ENCODE measurements at regions not wholly inside any gene's neighbourhood (a gene's known extent, or its start where the extent isn't known, plus 50 kb on each side); places are given as distances from the start of the nearest gene placed in this dataset.

DNA sequence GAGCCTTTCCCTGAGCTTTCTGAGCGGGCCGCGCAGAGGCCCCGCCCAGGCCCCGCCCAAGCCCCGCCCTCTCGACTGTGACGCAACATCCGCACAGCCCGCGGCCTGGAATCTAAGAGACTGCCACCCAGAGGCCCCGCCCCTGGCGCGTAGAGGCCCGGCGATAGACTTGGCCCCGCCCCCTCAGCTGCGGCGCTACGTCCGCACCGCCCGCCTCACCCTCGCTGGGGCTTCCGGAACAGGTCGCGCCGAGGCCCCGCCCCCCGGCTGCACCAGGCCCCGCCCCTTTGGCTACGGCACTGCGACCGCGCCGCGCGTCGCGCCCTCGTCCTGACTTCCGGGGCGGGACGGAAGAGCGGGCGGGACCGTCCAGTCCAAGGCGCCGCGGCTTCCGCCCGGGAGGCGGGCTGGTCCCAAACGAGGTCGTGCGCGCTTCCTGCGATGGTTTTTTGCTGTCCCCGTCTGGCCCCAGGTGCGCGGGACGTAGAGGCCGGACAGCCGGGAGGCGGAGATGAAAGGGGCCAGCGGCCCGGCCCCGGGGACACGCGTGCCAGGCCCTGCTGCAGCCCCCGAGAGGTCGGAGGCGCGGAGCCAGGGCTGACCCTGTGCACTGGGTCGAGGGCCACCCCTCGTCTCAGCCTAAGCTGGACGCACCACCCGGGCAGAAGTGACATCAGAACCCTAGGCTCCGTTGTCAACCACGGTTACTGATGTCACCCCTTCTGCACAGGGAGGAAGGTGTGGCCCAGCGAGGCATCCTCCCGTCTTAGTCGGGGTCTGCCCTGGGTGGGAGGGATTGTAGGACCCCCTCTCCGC lies 59.0 kb upstream of the WNT7B start:
- TF ChIP-seq, protein P1, sequence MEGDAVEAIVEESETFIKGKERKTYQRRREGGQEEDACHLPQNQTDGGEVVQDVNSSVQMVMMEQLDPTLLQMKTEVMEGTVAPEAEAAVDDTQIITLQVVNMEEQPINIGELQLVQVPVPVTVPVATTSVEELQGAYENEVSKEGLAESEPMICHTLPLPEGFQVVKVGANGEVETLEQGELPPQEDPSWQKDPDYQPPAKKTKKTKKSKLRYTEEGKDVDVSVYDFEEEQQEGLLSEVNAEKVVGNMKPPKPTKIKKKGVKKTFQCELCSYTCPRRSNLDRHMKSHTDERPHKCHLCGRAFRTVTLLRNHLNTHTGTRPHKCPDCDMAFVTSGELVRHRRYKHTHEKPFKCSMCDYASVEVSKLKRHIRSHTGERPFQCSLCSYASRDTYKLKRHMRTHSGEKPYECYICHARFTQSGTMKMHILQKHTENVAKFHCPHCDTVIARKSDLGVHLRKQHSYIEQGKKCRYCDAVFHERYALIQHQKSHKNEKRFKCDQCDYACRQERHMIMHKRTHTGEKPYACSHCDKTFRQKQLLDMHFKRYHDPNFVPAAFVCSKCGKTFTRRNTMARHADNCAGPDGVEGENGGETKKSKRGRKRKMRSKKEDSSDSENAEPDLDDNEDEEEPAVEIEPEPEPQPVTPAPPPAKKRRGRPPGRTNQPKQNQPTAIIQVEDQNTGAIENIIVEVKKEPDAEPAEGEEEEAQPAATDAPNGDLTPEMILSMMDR (IDR thresholded peaks at IDR 0.05; ENCODE audit: insufficient read depth, low read depth, low read length, missing control alignments): no peak
- peak; percentile 99 for DNase-seq (ENCODE audit: low read depth)
- peak overlapping the region; percentile 82 for H3K4me3 ChIP-seq (ENCODE audit: low read length)

DNA sequence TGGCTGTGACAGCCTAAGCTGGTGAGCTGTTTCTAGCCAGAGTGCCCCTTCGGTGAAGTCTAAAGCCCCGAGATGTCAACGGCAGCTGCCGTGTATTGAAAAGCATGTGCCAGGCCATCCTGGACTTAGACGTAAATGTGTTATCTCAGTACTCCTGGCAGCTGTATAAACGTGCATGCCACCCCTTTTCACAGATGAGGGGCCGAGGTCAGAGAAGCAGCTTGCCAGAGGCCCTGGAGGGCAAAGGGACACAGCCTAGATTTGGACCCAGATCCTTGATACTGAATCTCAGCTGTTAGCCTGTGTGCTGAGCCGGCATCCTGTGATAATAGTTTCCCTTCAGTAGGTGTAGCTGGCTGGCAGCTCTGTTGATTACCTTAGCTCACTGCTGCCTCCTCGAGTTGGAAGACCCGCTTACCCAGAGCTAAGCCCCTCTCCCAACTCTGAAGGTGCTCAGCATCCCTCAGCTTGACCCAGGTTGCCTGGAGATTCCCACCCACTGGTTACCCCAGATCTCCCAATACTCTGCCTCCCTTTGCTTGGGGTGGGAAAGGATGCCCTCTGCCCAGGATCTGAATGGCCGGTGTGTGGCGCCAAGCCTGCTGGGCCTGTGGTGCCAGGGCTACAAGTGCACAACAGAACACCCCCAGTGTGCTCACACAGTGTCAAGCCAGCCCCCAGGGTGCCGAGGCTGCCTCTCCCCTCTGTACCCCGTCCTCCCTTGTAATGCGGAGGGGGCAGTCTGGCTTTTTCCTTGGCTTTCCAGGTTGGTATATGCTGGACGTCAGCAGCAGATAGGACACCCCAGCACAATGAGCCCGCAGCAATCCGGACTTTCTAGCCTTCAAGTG lies 59.8 kb upstream of the WNT7B start:
- peak overlapping the region; percentile 82 for H3K4me3 ChIP-seq (ENCODE audit: low read length)
- peak; percentile 81 for DNase-seq (ENCODE audit: low read depth)
- TF ChIP-seq, protein P1 (IDR thresholded peaks at IDR 0.05; ENCODE audit: insufficient read depth, low read depth, low read length, missing control alignments): peak; percentile 68

DNA sequence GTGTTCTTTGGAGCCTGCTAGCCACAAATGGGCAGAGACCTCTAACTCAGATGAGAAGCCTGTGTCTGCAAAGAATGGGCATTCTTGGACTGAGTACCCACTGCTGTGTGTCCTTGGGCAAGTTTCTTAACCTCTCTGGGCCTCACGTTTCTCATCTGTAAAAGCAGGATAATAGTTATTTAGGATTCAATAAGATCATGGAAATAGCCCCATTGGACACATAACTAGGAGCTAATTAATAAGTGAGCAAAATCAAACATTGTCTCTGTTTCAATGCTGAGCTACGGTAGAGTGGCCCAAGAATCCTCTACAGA lies 61.2 kb upstream of the WNT7B start:
- TF ChIP-seq, protein P1 (IDR thresholded peaks at IDR 0.05; ENCODE audit: insufficient read depth, low read depth, low read length, missing control alignments): no peak
- H3K4me3 ChIP-seq (ENCODE audit: low read length): no peak overlapping the region
- DNase-seq (ENCODE audit: low read depth): no peak

DNA sequence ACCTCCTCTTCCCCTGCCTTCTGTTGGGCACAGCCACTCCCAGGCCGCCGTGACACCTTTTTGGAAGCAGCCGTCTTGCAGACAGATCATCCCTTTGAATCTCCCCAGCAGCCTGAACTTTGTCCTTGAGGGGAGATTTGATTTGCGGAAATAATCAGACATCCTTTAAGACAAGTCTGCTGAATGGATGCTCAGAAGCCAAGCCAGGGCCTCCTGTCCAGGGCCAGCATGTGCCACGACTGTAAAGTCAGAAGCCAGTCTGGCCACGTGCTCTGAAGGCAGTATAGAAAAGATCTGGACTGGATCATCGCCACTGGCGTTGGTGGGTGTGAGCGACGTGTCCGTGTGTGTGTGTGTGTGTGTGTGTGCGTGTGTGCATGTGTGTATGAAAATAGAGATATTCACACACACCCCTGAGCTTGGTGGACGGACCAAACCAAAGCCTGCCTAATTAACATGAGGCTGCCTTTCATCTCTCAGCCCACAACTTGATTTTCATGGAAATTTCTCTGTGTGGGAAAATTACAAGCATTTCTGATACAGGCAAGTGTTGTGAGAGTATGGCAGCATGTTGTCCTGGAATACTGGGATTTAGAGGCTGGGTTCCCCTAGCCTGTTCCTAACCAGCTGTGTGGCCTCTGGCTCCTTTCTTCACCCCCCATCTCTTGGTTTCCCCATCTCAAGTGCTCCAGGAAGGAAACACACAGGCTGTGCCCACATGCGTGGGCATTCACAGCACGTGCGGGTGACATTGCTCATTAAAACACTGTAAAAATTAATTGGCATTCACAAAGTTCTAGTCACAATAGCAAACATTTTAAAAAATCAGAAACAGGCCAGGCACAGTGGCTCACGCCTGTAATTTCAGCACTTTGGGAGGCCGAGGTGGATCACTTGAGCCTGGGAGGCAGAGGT lies 61.8 kb upstream of the WNT7B start:
- TF ChIP-seq, protein P1 (IDR thresholded peaks at IDR 0.05; ENCODE audit: insufficient read depth, low read depth, low read length, missing control alignments): no peak
- H3K4me3 ChIP-seq (ENCODE audit: low read length): no peak overlapping the region
- DNase-seq (ENCODE audit: low read depth): no peak

DNA sequence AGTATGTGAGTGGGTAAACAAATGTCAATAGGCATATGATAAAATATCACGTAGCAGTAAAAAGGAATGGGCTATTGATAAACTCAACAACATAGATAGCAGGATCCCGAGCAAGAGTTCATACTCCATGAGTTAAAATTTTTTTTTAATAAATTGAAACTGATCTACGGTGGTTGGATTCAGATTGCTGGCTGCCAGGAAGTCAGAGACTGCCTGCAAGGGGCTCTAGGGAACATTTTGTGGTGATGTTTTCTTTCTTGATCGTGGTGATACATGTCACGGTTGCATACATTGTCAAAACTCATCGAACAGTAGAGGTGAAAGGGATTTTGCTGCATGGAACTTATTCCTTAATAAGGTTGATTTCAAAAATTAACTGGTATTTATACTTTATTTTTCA lies 62.6 kb upstream of the WNT7B start:
- H3K4me3 ChIP-seq (ENCODE audit: low read length): no peak overlapping the region
- TF ChIP-seq, protein P1 (IDR thresholded peaks at IDR 0.05; ENCODE audit: insufficient read depth, low read depth, low read length, missing control alignments): no peak
- DNase-seq (ENCODE audit: low read depth): no peak
